ENCODE measurements at regions not wholly inside any gene's neighbourhood (a gene's known extent, or its start where the extent isn't known, plus 50 kb on each side); places are given as distances from the start of the nearest gene placed in this dataset.

- H3F3A ChIP-seq (replicated peaks; ENCODE audit: insufficient read depth) = no peaks in the 10 kb centered on the region
- H3K9ac ChIP-seq = no peak overlapping the region
- H3K27me3 ChIP-seq (ENCODE audit: insufficient read depth) = no peaks in the 10 kb centered on the region
- H2AFZ ChIP-seq (ENCODE audit: low read depth) = no peak overlapping the region
- H3K4me1 ChIP-seq (ENCODE audit: control insufficient read depth in 1 of 2, insufficient read depth in 2 of 2, low read depth in 1 of 2, low read length in 1 of 2) = peaks cover 0 to 9% of the 10 kb centered on the region in 2 experiments; a peak in 2 of 4 replicates
- H3K79me2 ChIP-seq (ENCODE audit: insufficient read depth) = no peaks in the 10 kb centered on the region
- DNase-seq = no peak
- CTCF ChIA-PET = no interaction called here
- H3K4me3 ChIP-seq (ENCODE audit: low read depth in 2 of 2, low read length in 1 of 2) = no peak overlapping the region
- no peak overlapping the region for H3K4me2 ChIP-seq
- WGBS (ENCODE audit: low lambda C conversion rate) = 54% methylated on average over 5 of the region's 5 CpGs
- H3K9me3 ChIP-seq = no peaks in the 10 kb centered on the region
- no peak overlapping the region for H3K27ac ChIP-seq (ENCODE audit: low read depth in 2 of 2, low read length in 1 of 2)
- TF ChIP-seq FOSL2 (IDR thresholded peaks at IDR 0.05; ENCODE audit: borderline replicate concordance, low read depth) = no peak
- TF ChIP-seq, protein P1, sequence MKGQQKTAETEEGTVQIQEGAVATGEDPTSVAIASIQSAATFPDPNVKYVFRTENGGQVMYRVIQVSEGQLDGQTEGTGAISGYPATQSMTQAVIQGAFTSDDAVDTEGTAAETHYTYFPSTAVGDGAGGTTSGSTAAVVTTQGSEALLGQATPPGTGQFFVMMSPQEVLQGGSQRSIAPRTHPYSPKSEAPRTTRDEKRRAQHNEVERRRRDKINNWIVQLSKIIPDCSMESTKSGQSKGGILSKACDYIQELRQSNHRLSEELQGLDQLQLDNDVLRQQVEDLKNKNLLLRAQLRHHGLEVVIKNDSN (IDR thresholded peaks at IDR 0.05; ENCODE audit: borderline replicate concordance, low read depth) = no peak
- TF ChIP-seq, protein P2, sequence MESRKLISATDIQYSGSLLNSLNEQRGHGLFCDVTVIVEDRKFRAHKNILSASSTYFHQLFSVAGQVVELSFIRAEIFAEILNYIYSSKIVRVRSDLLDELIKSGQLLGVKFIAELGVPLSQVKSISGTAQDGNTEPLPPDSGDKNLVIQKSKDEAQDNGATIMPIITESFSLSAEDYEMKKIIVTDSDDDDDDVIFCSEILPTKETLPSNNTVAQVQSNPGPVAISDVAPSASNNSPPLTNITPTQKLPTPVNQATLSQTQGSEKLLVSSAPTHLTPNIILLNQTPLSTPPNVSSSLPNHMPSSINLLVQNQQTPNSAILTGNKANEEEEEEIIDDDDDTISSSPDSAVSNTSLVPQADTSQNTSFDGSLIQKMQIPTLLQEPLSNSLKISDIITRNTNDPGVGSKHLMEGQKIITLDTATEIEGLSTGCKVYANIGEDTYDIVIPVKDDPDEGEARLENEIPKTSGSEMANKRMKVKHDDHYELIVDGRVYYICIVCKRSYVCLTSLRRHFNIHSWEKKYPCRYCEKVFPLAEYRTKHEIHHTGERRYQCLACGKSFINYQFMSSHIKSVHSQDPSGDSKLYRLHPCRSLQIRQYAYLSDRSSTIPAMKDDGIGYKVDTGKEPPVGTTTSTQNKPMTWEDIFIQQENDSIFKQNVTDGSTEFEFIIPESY (IDR thresholded peaks at IDR 0.05; ENCODE audit: borderline replicate concordance, low read depth) = no peak
- no peak for TF ChIP-seq SMC3 (IDR thresholded peaks at IDR 0.05; ENCODE audit: low read depth, low read length)
- peak; percentile 49; the same call in 1 of the 2 replicates for TF ChIP-seq NFIC (IDR thresholded peaks at IDR 0.05; ENCODE audit: borderline replicate concordance)
- no peak for TF ChIP-seq YY1 (IDR thresholded peaks at IDR 0.05; ENCODE audit: low read depth)
- TF ChIP-seq, protein P3, sequence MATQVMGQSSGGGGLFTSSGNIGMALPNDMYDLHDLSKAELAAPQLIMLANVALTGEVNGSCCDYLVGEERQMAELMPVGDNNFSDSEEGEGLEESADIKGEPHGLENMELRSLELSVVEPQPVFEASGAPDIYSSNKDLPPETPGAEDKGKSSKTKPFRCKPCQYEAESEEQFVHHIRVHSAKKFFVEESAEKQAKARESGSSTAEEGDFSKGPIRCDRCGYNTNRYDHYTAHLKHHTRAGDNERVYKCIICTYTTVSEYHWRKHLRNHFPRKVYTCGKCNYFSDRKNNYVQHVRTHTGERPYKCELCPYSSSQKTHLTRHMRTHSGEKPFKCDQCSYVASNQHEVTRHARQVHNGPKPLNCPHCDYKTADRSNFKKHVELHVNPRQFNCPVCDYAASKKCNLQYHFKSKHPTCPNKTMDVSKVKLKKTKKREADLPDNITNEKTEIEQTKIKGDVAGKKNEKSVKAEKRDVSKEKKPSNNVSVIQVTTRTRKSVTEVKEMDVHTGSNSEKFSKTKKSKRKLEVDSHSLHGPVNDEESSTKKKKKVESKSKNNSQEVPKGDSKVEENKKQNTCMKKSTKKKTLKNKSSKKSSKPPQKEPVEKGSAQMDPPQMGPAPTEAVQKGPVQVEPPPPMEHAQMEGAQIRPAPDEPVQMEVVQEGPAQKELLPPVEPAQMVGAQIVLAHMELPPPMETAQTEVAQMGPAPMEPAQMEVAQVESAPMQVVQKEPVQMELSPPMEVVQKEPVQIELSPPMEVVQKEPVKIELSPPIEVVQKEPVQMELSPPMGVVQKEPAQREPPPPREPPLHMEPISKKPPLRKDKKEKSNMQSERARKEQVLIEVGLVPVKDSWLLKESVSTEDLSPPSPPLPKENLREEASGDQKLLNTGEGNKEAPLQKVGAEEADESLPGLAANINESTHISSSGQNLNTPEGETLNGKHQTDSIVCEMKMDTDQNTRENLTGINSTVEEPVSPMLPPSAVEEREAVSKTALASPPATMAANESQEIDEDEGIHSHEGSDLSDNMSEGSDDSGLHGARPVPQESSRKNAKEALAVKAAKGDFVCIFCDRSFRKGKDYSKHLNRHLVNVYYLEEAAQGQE (IDR thresholded peaks at IDR 0.05; ENCODE audit: low read depth, low read length) = no peak
- no peak for TF ChIP-seq GATA2 (CRISPR knock-in tag; IDR thresholded peaks at IDR 0.05)
- TF ChIP-seq CHD2 (IDR thresholded peaks at IDR 0.05; ENCODE audit: low read length, partially characterized antibody) = no peak
- TF ChIP-seq ELF1 (IDR thresholded peaks at IDR 0.05) = no peak
- TF ChIP-seq, protein P4, sequence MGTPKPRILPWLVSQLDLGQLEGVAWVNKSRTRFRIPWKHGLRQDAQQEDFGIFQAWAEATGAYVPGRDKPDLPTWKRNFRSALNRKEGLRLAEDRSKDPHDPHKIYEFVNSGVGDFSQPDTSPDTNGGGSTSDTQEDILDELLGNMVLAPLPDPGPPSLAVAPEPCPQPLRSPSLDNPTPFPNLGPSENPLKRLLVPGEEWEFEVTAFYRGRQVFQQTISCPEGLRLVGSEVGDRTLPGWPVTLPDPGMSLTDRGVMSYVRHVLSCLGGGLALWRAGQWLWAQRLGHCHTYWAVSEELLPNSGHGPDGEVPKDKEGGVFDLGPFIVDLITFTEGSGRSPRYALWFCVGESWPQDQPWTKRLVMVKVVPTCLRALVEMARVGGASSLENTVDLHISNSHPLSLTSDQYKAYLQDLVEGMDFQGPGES (IDR thresholded peaks at IDR 0.05; ENCODE audit: low read depth, low read length) = no peak
- no peak for TF ChIP-seq USF2 (IDR thresholded peaks at IDR 0.05; ENCODE audit: borderline replicate concordance, low read depth, low read length)
- TF ChIP-seq MEF2A (IDR thresholded peaks at IDR 0.05; ENCODE audit: borderline replicate concordance, low read depth) = peak; percentile 51; the same call in 1 of the 2 replicates
- no peaks in the 10 kb centered on the region for H3K36me3 ChIP-seq (replicated peaks in 1 of 2; ENCODE audit: control insufficient read depth in 1 of 2, insufficient read depth in 2 of 2, low read length in 1 of 2)
- POLR2A ChIA-PET = no interaction called here
- H3K9me2 ChIP-seq = no peaks in the 10 kb centered on the region
- no peaks in the 10 kb centered on the region for H4K20me1 ChIP-seq (ENCODE audit: insufficient read depth)
Measured at GRCh38 chr11:109071712-109072524, 350.1 kb upstream of the C11orf87 start.

Measured in SK-N-SH (cell line).